ENCODE measurements at regions not wholly inside any gene's neighbourhood (a gene's known extent, or its start where the extent isn't known, plus 50 kb on each side); places are given as distances from the start of the nearest gene placed in this dataset.

- peaks cover 52% of the 10 kb centered on the region for H3K9me3 Mint-ChIP-seq (ENCODE audit: unreplicated experiment)
- no peak for TF ChIP-seq CTCF (IDR thresholded peaks at IDR 0.05)
- H3K4me1 Mint-ChIP-seq (ENCODE audit: unreplicated experiment): no peaks in the 10 kb centered on the region
- H3K27ac Mint-ChIP-seq (ENCODE audit: unreplicated experiment): no peak overlapping the region
- H3K4me3 Mint-ChIP-seq (ENCODE audit: unreplicated experiment): no peak overlapping the region
- H3K27me3 Mint-ChIP-seq (ENCODE audit: unreplicated experiment): no peaks in the 10 kb centered on the region
- no peak for DNase-seq (ENCODE audit: extremely low spot score, unreplicated experiment)
- peaks cover 3% of the 10 kb centered on the region for H3K36me3 Mint-ChIP-seq (ENCODE audit: unreplicated experiment)
Observed at GRCh38 chr5:3230254-3230653, 365.4 kb upstream of the IRX1 start.

- Mint-ChIP-seq H3K36me3 (ENCODE audit: unreplicated experiment) (peaks cover 3% of the 10 kb centered on the region), H3K27ac (ENCODE audit: unreplicated experiment) (no peak overlapping the region), H3K27me3 (ENCODE audit: unreplicated experiment) (no peaks in the 10 kb centered on the region), H3K4me1 (ENCODE audit: unreplicated experiment) (no peaks in the 10 kb centered on the region), H3K9me3 (ENCODE audit: unreplicated experiment) (peaks cover 52% of the 10 kb centered on the region), H3K4me3 (ENCODE audit: unreplicated experiment) (no peak overlapping the region)
- no peak for TF ChIP-seq CTCF (IDR thresholded peaks at IDR 0.05)
- no peak for DNase-seq (ENCODE audit: extremely low spot score, unreplicated experiment)
Observed at GRCh38 chr5:3226196-3226920, 369.3 kb upstream of the IRX1 start.

- Mint-ChIP-seq H3K27me3 (ENCODE audit: unreplicated experiment) (no peaks in the 10 kb centered on the region), H3K27ac (ENCODE audit: unreplicated experiment) (no peak overlapping the region), H3K36me3 (ENCODE audit: unreplicated experiment) (peaks cover 3% of the 10 kb centered on the region), H3K4me1 (ENCODE audit: unreplicated experiment) (no peaks in the 10 kb centered on the region), H3K4me3 (ENCODE audit: unreplicated experiment) (no peak overlapping the region), H3K9me3 (ENCODE audit: unreplicated experiment) (peaks cover 49% of the 10 kb centered on the region)
- TF ChIP-seq CTCF (IDR thresholded peaks at IDR 0.05): no peak
- peak; percentile 53 for DNase-seq (ENCODE audit: extremely low spot score, unreplicated experiment)
Observed at GRCh38 chr5:3225201-3225960, 370.3 kb upstream of the IRX1 start.

- peak; percentile 70 for DNase-seq (ENCODE audit: extremely low spot score, unreplicated experiment)
- Mint-ChIP-seq H3K9me3 (ENCODE audit: unreplicated experiment) (peaks cover 35% of the 10 kb centered on the region), H3K27me3 (ENCODE audit: unreplicated experiment) (no peaks in the 10 kb centered on the region), H3K27ac (ENCODE audit: unreplicated experiment) (no peak overlapping the region), H3K36me3 (ENCODE audit: unreplicated experiment) (peaks cover 3% of the 10 kb centered on the region), H3K4me1 (ENCODE audit: unreplicated experiment) (no peaks in the 10 kb centered on the region), H3K4me3 (ENCODE audit: unreplicated experiment) (no peak overlapping the region)
- TF ChIP-seq CTCF (IDR thresholded peaks at IDR 0.05): no peak
Observed at GRCh38 chr5:3222924-3223323, 372.7 kb upstream of the IRX1 start.

GRCh38 chr5:3221432-3221831 lies 374.2 kb upstream of the IRX1 start:
- Mint-ChIP-seq H3K36me3 (ENCODE audit: unreplicated experiment) (peaks cover under 1% of the 10 kb centered on the region), H3K4me1 (ENCODE audit: unreplicated experiment) (no peaks in the 10 kb centered on the region)

More at GRCh38 chr5:3221432-3221831, 374.2 kb upstream of the IRX1 start:
- TF ChIP-seq CTCF (IDR thresholded peaks at IDR 0.05): no peak
- Mint-ChIP-seq H3K27ac (ENCODE audit: unreplicated experiment) (no peak overlapping the region), H3K27me3 (ENCODE audit: unreplicated experiment) (no peaks in the 10 kb centered on the region), H3K4me3 (ENCODE audit: unreplicated experiment) (no peak overlapping the region), H3K9me3 (ENCODE audit: unreplicated experiment) (peaks cover 28% of the 10 kb centered on the region)
- DNase-seq (ENCODE audit: extremely low spot score, unreplicated experiment): peak; percentile 65
